WTC11 (cell line): ENCODE measurements at regions not wholly inside any gene's neighbourhood (a gene's known extent, or its start where the extent isn't known, plus 50 kb on each side); places are given as distances from the start of the nearest gene placed in this dataset.

Experiments used
- ATAC-seq: fragments of 200-7000 bp; cut with Tn5 transposase; 2 replicates; pipeline ENCODE4 v1.10.0; 2021; ENCODE audit warnings: mild to moderate bottlenecking, moderate library complexity
- CTCF ChIA-PET: fragments of 300-600 bp; sonication (Branson Sonifier 250); formaldehyde crosslinking; loops from one replicate; lab custom pipeline; 2021; ENCODE audit warnings: antibody characterized with exemption; lab: Charles Lee
- POLR2A ChIA-PET: fragments of 350-600 bp; sonication (Branson Sonifier 250); formaldehyde crosslinking; loops from one replicate; lab custom pipeline; 2021; ENCODE audit warnings: antibody characterized with exemption; lab: Charles Lee
- DNase-seq: peaks from one replicate; pipeline ENCODE4 v3.0.0; 2021; ENCODE audit warnings: low spot score
- H3K27ac Mint-ChIP-seq: 2 replicates; pipeline ENCODE4 v1.8.0; 2021; ENCODE audit warnings: mixed read lengths
- H3K27me3 Mint-ChIP-seq: 2 replicates; pipeline ENCODE4 v1.8.0; 2021; ENCODE audit warnings: low read depth, mild to moderate bottlenecking, moderate library complexity, mixed read lengths
- H3K36me3 Mint-ChIP-seq: 2 replicates; pipeline ENCODE4 v1.8.0; 2021; ENCODE audit warnings: mixed read lengths
- H3K4me1 Mint-ChIP-seq: 2 replicates; pipeline ENCODE4 v1.8.0; 2022; ENCODE audit warnings: mixed read lengths
- H3K4me3 Mint-ChIP-seq: 2 replicates; pipeline ENCODE4 v1.8.0; 2021; ENCODE audit warnings: mild to moderate bottlenecking, moderate library complexity, mixed read lengths
- H3K9me3 Mint-ChIP-seq: 2 replicates; pipeline ENCODE4 v1.8.0; 2021; ENCODE audit warnings: mixed read lengths
- AFF4 ChIP-seq: sonication (generic); formaldehyde crosslinking; IDR thresholded peaks from 2 replicates; pipeline ENCODE4 v1.8.1; 2023; ENCODE audit warnings: mild to moderate bottlenecking, missing genetic modification reagents, borderline replicate concordance
- ATF1 ChIP-seq: sonication (generic); formaldehyde crosslinking; IDR thresholded peaks from 2 replicates; pipeline ENCODE4 v1.8.1; 2023; ENCODE audit warnings: mild to moderate bottlenecking, moderate library complexity, missing genetic modification reagents
- ATF2 ChIP-seq: sonication (generic); formaldehyde crosslinking; IDR thresholded peaks from 2 replicates; pipeline ENCODE4 v1.8.1; 2022; ENCODE audit warnings: low read depth, missing genetic modification reagents, borderline replicate concordance
- ATF3 ChIP-seq: sonication (generic); formaldehyde crosslinking; conservative IDR thresholded peaks from 2 replicates; pipeline ENCODE4 v1.8.1; 2022; ENCODE audit warnings: mild to moderate bottlenecking, missing genetic modification reagents
- CDX4 ChIP-seq: fragments of 250-450 bp; sonication (Bioruptor Pico); IDR thresholded peaks from 2 replicates; pipeline ENCODE4 v1.9.0; 2021; ENCODE audit warnings: moderate library complexity, mild to moderate bottlenecking, inconsistent platforms, borderline replicate concordance
- CREM ChIP-seq: sonication (generic); formaldehyde crosslinking; IDR thresholded peaks from 2 replicates; pipeline ENCODE4 v1.8.1; 2022; ENCODE audit warnings: mild to moderate bottlenecking, missing genetic modification reagents, moderate library complexity
- ELF4 ChIP-seq: sonication (generic); formaldehyde crosslinking; IDR thresholded peaks from 2 replicates; pipeline ENCODE4 v1.8.1; 2022; ENCODE audit warnings: low read depth, mild to moderate bottlenecking, moderate library complexity, missing genetic modification reagents
- ERG ChIP-seq: fragments of 250-450 bp; sonication (Bioruptor Pico); IDR thresholded peaks from 2 replicates; pipeline ENCODE4 v1.8.0; 2021; ENCODE audit warnings: mild to moderate bottlenecking
- ESRRA ChIP-seq: sonication (generic); formaldehyde crosslinking; IDR thresholded peaks from 2 replicates; pipeline ENCODE4 v1.8.1; 2022; ENCODE audit warnings: mild to moderate bottlenecking, missing genetic modification reagents, borderline replicate concordance
- GTF2I ChIP-seq: fragments of 250-450 bp; sonication (Bioruptor Pico); conservative IDR thresholded peaks from 2 replicates; pipeline ENCODE4 v1.4.0; 2021; ENCODE audit warnings: mild to moderate bottlenecking
- JUN ChIP-seq: sonication (generic); formaldehyde crosslinking; IDR thresholded peaks from 2 replicates; pipeline ENCODE4 v1.8.0; 2023; ENCODE audit warnings: mild to moderate bottlenecking, missing genetic modification reagents
- MXD4 ChIP-seq: fragments of 250-450 bp; sonication (Bioruptor Pico); IDR thresholded peaks from 2 replicates; pipeline ENCODE4 v1.8.0; 2021; ENCODE audit warnings: mild to moderate bottlenecking, moderate library complexity, borderline replicate concordance
- PRDM15 ChIP-seq: sonication (generic); formaldehyde crosslinking; IDR thresholded peaks from 2 replicates; pipeline ENCODE4 v1.8.0; 2022; ENCODE audit warnings: missing genetic modification reagents
- SMAD3 ChIP-seq: sonication (generic); formaldehyde crosslinking; IDR thresholded peaks from 2 replicates; pipeline ENCODE4 v1.8.0; 2022; ENCODE audit warnings: missing genetic modification reagents, mild to moderate bottlenecking, borderline replicate concordance

GRCh38 chr6:54587277-54587676 lies 259.3 kb upstream of the FAM83B start (continued):
- TF ChIP-seq JUN (CRISPR knock-in tag) (no peak), MXD4 (CRISPR knock-in tag) (no peak)

- ATAC-seq (no peak), DNase-seq (no peak)
- no peak overlapping the region for H3K4me3 Mint-ChIP-seq
- H3K27ac Mint-ChIP-seq: no peak overlapping the region
- H3K4me1 Mint-ChIP-seq: no peaks in the 10 kb centered on the region
- TF ChIP-seq ERG (CRISPR knock-in tag): no peak
- ChIA-PET CTCF (interaction anchor here (1.2 kb wide), 1 partner anchor 33 kb away, joined by 4 read pairs; no protein-coding TSS in a partner anchor), POLR2A (no interaction called here)
- H3K36me3 Mint-ChIP-seq: peaks cover 12% of the 10 kb centered on the region
- H3K9me3 Mint-ChIP-seq: peaks cover 21% of the 10 kb centered on the region
- no peaks in the 10 kb centered on the region for H3K27me3 Mint-ChIP-seq
Measured at GRCh38 chr6:54588176-54588575, 258.4 kb upstream of the FAM83B start.

GRCh38 chr6:54595844-54596243 lies 250.7 kb upstream of the FAM83B start:
- H3K4me3 Mint-ChIP-seq: no peak overlapping the region
- ChIA-PET POLR2A (no interaction called here), CTCF (no interaction called here)
- H3K27me3 Mint-ChIP-seq: no peaks in the 10 kb centered on the region
- DNase-seq: no peak
- H3K4me1 Mint-ChIP-seq: no peaks in the 10 kb centered on the region
- no peak overlapping the region for H3K27ac Mint-ChIP-seq
- H3K9me3 Mint-ChIP-seq: 0 out of 2 replicates have a peak, but pooled peaks cover 6% of the 10 kb centered on the region
- TF ChIP-seq SMAD3 (CRISPR knock-in tag) (no peak), ATF1 (CRISPR knock-in tag) (no peak), ATF3 (CRISPR knock-in tag) (no peak), GTF2I (CRISPR knock-in tag) (no peak), ATF2 (no peak), CDX4 (CRISPR knock-in tag) (no peak), PRDM15 (CRISPR knock-in tag) (no peak), ESRRA (CRISPR knock-in tag) (no peak), ELF4 (CRISPR knock-in tag) (no peak), AFF4 (CRISPR knock-in tag) (no peak), CREM (CRISPR knock-in tag) (no peak)
- H3K36me3 Mint-ChIP-seq: no peaks in the 10 kb centered on the region
- no peak for ATAC-seq
